HPDE6-E6E7 (cell line): ENCODE measurements at regions not wholly inside any gene's neighbourhood (a gene's known extent, or its start where the extent isn't known, plus 50 kb on each side); places are given as distances from the start of the nearest gene placed in this dataset.

Experiments
- DNase-seq: peaks from one replicate; pipeline ENCODE4 v3.0.0; 2011; ENCODE audit warnings: missing footprints; ENCODE audit errors: extremely low spot score

DNA sequence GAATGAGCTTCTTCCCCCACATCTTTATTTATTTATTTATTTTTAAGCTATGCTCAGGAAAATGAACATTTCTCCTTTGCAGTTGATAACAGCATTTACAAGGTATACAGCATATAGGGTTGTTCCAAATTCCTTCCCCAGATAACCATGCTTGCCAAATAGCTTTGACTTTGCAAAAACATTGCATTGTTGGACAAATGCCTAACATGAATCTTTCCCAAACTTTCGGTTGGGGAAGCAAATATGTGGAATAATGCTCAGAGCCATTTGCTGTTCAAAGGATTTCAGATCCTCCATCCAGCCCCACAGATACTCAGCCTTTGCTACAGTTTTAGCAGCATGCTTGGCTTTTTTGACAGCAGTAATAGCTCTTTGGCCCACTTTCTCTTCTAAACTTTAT is 127.2 kb upstream of the AGA start:
- no peak for DNase-seq

GRCh38 chr4:177573507-177573906 is 131.3 kb upstream of the AGA start:
- peak; percentile 66 for DNase-seq

DNA sequence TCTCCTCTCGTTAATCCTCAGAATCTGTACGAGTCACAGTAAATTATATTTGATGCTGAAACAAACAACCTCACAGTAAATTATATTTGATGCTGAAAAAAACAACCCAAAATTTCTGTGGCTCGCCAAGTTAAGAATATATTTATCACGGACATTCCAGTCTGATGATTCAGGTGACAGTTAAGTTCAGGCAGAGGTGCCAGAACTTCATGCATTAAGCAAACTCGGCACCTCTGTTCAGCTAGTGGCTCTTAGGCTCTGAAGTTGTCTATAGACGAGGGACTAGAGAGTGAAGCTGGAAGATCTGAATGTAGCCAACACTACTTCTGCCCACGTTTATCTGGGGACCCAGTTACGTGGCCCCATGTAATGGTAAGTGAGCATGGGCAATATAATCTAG is 132.2 kb upstream of the AGA start:
- no peak for DNase-seq

GRCh38 chr4:177579649-177580048 is 137.4 kb upstream of the AGA start:
- DNase-seq, result no peak

GRCh38 chr4:177582992-177583391 is 140.8 kb upstream of the AGA start:
- DNase-seq, result no peak

DNA sequence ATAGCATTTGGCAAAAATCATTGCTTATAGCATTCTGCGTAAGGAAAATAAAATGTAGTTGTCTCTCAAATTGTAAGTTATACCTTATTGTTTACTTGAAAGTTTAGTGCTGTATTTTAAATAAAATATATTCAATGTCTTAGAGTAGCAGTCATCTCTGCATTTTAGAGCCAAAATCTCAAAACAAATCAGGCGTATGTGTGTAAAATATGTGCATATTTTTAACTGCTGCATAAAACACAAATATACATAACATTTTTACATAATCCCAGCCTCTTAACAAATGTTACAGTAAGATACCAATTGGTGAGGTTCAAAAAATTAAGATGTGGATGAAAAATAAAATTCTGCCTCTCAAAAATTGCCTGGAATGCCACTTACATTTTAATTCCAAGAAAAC is 145.8 kb upstream of the AGA start:
- no peak for DNase-seq

- no peak for DNase-seq
Measured at GRCh38 chr4:177595386-177595785, 153.1 kb upstream of the AGA start.

GRCh38 chr4:177596035-177596434 is 153.8 kb upstream of the AGA start:
- peak; percentile 92 for DNase-seq

GRCh38 chr4:177596991-177597390 is 154.8 kb upstream of the AGA start:
- DNase-seq, result no peak

- DNase-seq, result no peak
Measured at GRCh38 chr4:177605252-177605651, 163.0 kb upstream of the AGA start.

- DNase-seq, result no peak
Measured at GRCh38 chr4:177607111-177607573, 164.9 kb upstream of the AGA start.

DNA sequence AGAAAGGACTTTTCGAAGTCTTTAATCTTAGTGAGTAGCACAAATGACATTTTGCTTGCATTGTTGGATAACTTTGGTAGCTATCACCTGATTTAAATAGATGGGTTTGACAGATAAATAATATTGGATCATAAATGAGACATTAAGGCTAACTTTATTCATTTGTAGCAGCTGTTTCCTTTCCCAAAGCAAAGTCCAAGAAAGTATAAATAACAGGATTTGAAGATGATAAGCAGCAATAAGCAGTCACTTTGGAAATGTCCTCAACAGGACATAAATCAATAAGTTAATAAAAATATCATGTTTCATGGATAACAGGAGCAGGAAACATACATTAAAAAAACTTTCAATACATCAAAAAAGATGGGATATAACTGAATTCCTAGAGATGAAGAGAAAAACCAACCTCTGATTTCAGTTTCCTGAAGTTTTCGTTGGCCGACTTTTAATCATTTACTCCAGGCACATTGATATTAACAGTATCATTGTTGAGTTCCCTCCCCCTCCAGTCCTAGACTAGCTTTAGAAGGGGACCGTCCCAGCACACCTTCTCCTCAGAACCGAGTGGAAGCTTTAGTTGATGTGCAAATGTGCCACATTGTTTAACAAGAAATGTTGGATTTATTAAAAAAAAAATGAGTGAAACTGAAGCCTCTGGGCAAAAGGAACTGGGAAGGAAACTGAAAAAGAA is 169.9 kb upstream of the AGA start:
- DNase-seq, result no peak

DNA sequence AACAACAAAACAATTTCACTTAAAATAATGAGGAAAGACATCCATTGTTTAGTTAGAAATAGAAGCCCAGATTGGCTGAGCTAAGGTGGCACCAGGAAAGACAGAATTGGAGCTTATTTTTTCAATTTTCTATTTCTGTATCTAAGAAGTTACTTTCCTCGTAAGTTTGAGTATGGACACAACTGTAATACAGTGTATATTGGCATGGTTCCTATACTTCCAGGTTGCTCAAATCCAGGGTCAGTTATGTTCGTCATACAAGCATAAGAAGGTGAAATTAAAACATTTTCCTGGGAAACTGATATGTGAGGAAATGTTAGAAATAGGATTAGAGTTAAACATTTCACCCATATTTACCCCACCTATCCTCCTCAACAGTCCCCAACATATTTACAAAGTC is 170.4 kb upstream of the AGA start:
- DNase-seq, result no peak

DNA sequence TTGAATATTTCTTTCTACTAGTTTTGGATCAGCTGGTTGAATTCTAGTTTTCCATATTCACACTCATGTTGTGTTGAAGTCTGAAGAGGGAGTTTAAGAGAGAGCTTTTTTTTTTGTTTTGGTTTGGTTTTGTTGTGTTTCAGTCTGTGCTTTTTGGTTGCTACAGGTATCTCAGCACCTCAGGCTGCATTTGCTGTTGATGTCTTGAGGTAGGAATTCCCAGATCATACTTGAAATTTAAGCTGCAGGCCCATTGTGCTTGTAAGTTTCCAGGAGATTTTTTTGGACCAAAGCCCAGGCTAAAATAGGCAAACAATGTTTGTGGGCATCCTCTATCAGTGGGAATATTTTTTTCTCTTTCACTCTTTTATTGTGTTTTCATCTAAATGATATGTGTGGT is 190.2 kb upstream of the AGA start:
- no peak for DNase-seq

- no peak for DNase-seq
Measured at GRCh38 chr4:177638871-177639270, 196.6 kb upstream of the AGA start.

DNA sequence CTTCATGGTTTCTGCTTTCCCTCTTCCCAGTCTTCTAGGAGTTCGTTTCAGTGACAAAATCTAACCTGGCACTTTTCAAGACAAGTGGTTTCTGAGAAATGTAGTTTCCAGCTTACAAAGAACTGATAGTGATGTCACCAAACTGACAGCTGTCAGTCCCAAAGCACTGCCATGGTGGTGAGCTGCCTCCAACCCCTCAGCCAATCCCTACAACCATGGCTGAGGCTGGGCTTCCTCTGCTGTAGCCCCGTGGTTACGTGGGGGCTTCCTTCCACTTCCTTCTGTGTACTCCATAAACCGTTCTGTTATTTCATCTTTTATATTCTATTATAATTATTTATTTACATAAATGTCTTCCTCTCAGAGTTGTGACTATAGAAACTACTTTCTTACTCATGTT is 198.6 kb upstream of the AGA start:
- no peak for DNase-seq

DNA sequence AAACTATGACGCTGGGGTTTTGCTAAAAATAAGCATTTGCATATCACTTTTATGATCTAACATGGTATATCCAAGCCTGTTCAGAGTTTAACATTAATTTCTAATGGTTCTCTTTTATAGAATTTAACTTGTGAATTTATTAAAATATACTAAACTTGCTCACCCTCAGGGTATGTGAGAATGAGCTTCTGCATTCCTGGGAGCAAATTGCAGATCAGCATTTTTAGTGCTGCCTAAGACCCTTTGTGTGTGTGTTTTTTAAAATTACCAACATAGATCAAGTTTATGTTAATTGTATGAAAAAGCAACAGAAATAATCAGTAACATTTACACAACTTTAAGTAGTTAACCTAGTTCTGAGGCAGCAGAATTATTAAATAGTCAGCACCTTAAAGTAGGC is 218.0 kb upstream of the AGA start:
- no peak for DNase-seq

DNA sequence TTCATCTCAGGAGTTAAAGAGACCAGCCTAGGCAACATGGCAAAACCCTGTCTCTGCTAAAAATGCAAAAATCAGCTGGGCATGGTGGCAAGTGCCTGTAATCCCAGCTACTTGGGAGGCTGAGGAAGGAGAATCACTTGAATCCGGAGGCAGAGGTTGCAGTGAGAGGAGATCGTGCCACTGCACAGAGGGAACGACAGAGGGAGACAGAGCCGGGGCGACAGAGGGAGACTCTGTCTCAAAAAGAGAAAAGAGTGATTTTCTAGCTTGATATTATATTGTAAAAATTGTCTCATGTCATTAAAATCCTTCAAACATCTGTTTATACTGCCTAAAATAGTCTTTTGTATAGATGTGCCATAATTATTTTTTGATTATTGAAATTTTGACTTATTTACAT is 225.4 kb upstream of the AGA start:
- no peak for DNase-seq

GRCh38 chr4:177671387-177671786 is 229.2 kb upstream of the AGA start:
- no peak for DNase-seq

DNA sequence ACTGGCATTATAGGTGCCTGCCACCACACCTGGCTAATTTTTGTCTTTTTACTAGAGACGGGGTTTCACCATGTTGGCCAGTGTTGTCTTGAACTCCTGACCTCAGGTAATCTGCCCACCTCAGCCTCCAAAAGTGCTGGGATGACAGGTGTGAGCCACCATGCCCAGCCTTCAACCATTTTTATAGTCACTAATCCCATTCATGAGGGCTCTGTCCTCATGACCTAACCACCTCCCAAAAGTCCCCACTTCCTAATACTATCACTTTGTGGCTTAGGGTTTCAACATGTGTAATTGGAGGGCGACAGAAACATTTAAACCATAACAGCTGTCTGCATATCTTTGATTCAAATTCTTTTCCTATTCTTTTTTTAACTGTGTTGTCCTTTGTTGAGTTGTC is 229.6 kb upstream of the AGA start:
- no peak for DNase-seq

DNA sequence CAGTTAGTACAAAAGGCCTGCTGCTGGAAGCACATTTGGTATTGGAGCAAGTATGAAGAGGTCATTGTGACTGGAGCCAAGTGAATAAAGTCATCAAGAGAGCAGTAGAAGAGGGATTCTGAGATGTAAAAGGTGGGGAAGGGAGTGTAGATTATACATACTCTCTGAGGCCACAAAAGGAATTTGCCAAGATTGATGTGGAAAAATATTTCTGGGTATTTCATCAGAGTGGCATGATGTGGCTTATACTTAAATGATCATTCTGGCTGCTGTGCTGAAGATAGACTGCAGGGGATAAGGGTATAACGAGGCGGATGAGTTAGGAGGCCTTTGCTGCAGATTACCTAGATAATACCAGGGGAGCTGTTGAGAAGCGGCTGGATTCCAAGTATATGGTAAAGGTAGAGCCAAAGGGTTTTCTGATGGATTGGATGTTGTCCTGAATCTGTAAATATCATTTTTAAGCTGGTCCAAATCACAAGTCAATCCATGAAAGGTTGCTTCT is 231.8 kb upstream of the AGA start:
- DNase-seq, result no peak

- DNase-seq, result no peak
Measured at GRCh38 chr4:177680308-177680707, 238.1 kb upstream of the AGA start.

DNA sequence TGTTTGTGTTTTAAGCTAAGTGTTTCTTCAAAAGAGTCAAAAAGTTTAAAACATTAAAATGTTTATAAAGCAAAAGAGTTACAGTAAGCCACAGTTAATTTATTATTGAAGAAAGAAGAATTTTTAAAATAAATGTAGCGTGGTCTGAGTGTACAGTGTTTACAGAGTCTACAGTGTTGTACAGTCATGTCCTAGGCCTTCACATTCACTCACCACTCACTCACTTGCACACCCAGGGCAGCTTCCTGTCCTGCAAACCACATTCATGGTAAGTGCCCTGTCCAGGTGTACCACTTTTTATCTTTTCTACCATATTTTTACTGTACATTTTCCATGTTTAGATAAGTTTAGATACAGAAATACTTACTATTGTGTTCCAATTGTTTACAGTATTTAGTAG is 239.7 kb upstream of the AGA start:
- no peak for DNase-seq

- DNase-seq, result no peak
Measured at GRCh38 chr4:177687117-177687516, 244.9 kb upstream of the AGA start.
